K562 (cell line): ENCODE measurements at regions not wholly inside any gene's neighbourhood (a gene's known extent, or its start where the extent isn't known, plus 50 kb on each side); places are given as distances from the start of the nearest gene placed in this dataset.

Source experiments
- ATAC-seq: fragments of 200-7000 bp; cut with Tn5 transposase; 3 replicates; pipeline ENCODE4 v1.9.1; 2020; ENCODE audit warnings: moderate library complexity
- BruUV-seq: library from RNA; stranded (reverse); fragments of 400-500 nt; replicated peaks from 2 replicates; lab custom pipeline; 2021; lab: Mats Ljungman, UMichigan
- CTCF ChIA-PET: fragments of 300-600 bp; formaldehyde crosslinking; extraction: SDS; loops from one replicate; lab custom pipeline; 2021; ENCODE audit warnings: low intra/inter-chr PET ratio; lab: Yijun Ruan, JAX
- POLR2A ChIA-PET: fragments of 300-600, 350-650 bp; sonication (Branson Sonifier 250); formaldehyde crosslinking; extraction: SDS; loops from one replicate; lab custom pipeline; 2021; ENCODE audit warnings: antibody characterized with exemption, inconsistent platforms; lab: Yijun Ruan, JAX
- DNase-seq, 4 experiments: peaks; one replicate each; pipeline versions ENCODE4 v3.0.0 to v3.0.0-alpha.2; 2011 to 2018; ENCODE audit warnings: low spot score in 3 of 4, mixed read lengths in 3 of 4; ENCODE audit errors: extremely low read depth in 1 of 4
- FAIRE-seq: peaks from 2 replicates; lab custom pipeline; 2011; peaks lifted over from hg19 to GRCh38; lab: Jason Lieb, UNC
- H2AFZ ChIP-seq: 2 replicates; pipeline ENCODE4 v1.6.0; 2011; ENCODE audit warnings: low read depth, low read length, control low read depth, inconsistent platforms
- H3K27ac ChIP-seq: fragments of 200-600 bp; 3 replicates; pipeline ENCODE4 v1.8.0; 2011; ENCODE audit warnings: low read depth, mild to moderate bottlenecking, control low read depth, inconsistent platforms, low read length, moderate library complexity, mixed read lengths; ENCODE audit errors: extremely low read depth
- H3K27me3 ChIP-seq, 2 experiments: fragments of 300-600 bp in 1 of 2; 2 replicates in 1 of 2; 3 replicates in 1 of 2; pipeline versions ENCODE4 v1.6.0 to v1.8.0; 2011; ENCODE audit warnings: inconsistent platforms in 2 of 2, low read length in 2 of 2, mild to moderate bottlenecking in 1 of 2, mixed read lengths in 1 of 2, moderate library complexity in 1 of 2; ENCODE audit not compliant: control insufficient read depth in 2 of 2, insufficient read depth in 2 of 2
- H3K36me3 ChIP-seq: fragments of 300-600 bp; 3 replicates; pipeline ENCODE4 v1.8.0; 2011; ENCODE audit warnings: mild to moderate bottlenecking, low read length, inconsistent platforms; ENCODE audit not compliant: control insufficient read depth, insufficient read depth
- H3K4me1 ChIP-seq, 2 experiments: fragments of 200-600 bp in 1 of 2; replicated peaks in 1 of 2; 2 replicates in 1 of 2; 3 replicates in 1 of 2; pipeline versions ENCODE4 v1.5.1 to v1.8.0; 2011; ENCODE audit warnings: inconsistent platforms in 2 of 2, low read length in 2 of 2, mild to moderate bottlenecking in 1 of 2, mixed read lengths in 1 of 2, moderate library complexity in 1 of 2; ENCODE audit not compliant: control insufficient read depth in 2 of 2, insufficient read depth in 2 of 2
- H3K4me2 ChIP-seq: 2 replicates; pipeline ENCODE4 v1.6.1; 2011; ENCODE audit warnings: low read length, control low read depth, inconsistent platforms, mixed read lengths; ENCODE audit not compliant: insufficient read depth
- H3K4me3 ChIP-seq: fragments of 200-600 bp; sonication (generic), shearing (Covaris generic); 2 replicates; pipeline ENCODE4 v1.5.1; 2016; ENCODE audit warnings: control low read depth, inconsistent platforms
- H3K79me2 ChIP-seq: fragments of 200-600 bp; 3 replicates; pipeline ENCODE4 v1.8.0; 2011; ENCODE audit warnings: low read length, inconsistent platforms; ENCODE audit not compliant: control insufficient read depth, insufficient read depth
- H3K9ac ChIP-seq, 2 experiments: 2 replicates each; pipeline versions ENCODE4 v1.6.0 to v1.6.1; 2011; ENCODE audit warnings: low read depth in 2 of 2, low read length in 2 of 2, control low read depth in 1 of 2, inconsistent platforms in 1 of 2, mild to moderate bottlenecking in 1 of 2, mixed read lengths in 1 of 2; ENCODE audit not compliant: insufficient read depth in 1 of 2
- H3K9me1 ChIP-seq: one replicate; pipeline ENCODE4 v1.6.0; 2011; ENCODE audit warnings: inconsistent platforms, mild to moderate bottlenecking, low read length, moderate library complexity; ENCODE audit not compliant: control insufficient read depth, insufficient read depth
- H3K9me3 ChIP-seq: replicated peaks from 2 replicates; pipeline ENCODE4 v1.5.1; 2011; ENCODE audit warnings: low read depth, low read length, inconsistent platforms; ENCODE audit not compliant: control insufficient read depth, insufficient read depth
- H4K20me1 ChIP-seq: replicated peaks from 2 replicates; pipeline ENCODE4 v1.6.1; 2011; ENCODE audit warnings: low read length, inconsistent platforms, mixed read lengths; ENCODE audit not compliant: control insufficient read depth, insufficient read depth
- ATF6 ChIP-seq: sonication (generic); formaldehyde crosslinking; IDR thresholded peaks from 2 replicates; pipeline ENCODE4 v1.4.0; 2020; ENCODE audit warnings: mild to moderate bottlenecking, missing genetic modification reagents
- KDM1A ChIP-seq, 2 experiments: fragments of 450-650 bp; IDR thresholded peaks; 2 replicates each; pipeline ENCODE4 v1.6.1; 2016; ENCODE audit warnings: mild to moderate bottlenecking in 2 of 2
- MAZ ChIP-seq, 2 experiments: fragments of 450-650 bp in 1 of 2; sonication (generic) in 1 of 2; formaldehyde crosslinking; IDR thresholded peaks in 1 of 2; conservative IDR thresholded peaks in 1 of 2; 2 replicates each; pipeline versions ENCODE4 v1.4.0 to v1.5.0; 2020; ENCODE audit warnings: mild to moderate bottlenecking in 1 of 2, missing genetic modification reagents in 1 of 2
- MCM7 ChIP-seq, 2 experiments: fragments of 450-650 bp; IDR thresholded peaks; 2 replicates each; pipeline ENCODE4 v1.6.1; 2016 to 2018
- SETDB1 ChIP-seq: IDR thresholded peaks from one replicate; pipeline ENCODE4 v1.6.1; 2012; ENCODE audit warnings: low read length, control low read depth, inconsistent platforms
- WGBS: fragments of 100-300 bp; shearing (Covaris generic); methylation state at CpG from one replicate; pipeline ENCODE4 v1.1.6; 2016; ENCODE audit warnings: low coverage, mixed read lengths; ENCODE audit not compliant: insufficient coverage; ENCODE audit errors: missing lambda C conversion rate; 5-methylcytosine and 5-hydroxymethylcytosine counted together
- in situ Hi-C: fragments of 300-500 bp; cut with MboI; formaldehyde crosslinking; loops from 4 replicates; pipeline ENCODE4 v1.15.0; 2018; ENCODE audit warnings: inconsistent platforms, mixed read lengths
- intact Hi-C: fragments of 100-400 bp; cut with micrococcal nuclease; formaldehyde crosslinking; loops from 2 replicates; pipeline ENCODE4 v1.14.2; 2022

GRCh38 chr6:169343886-169344749 lies 90.5 kb upstream of the THBS2 start:
- no peaks in the 10 kb centered on the region for H3K79me2 ChIP-seq
- no peak overlapping the region for H3K4me3 ChIP-seq
- POLR2A ChIA-PET, result interaction anchor here (0.6 kb wide), 1 partner anchor 11 kb away, joined by 3 read pairs; no protein-coding TSS in a partner anchor
- H3K9ac ChIP-seq, result no peak overlapping the region
- H3K9me3 ChIP-seq, result no peaks in the 10 kb centered on the region
- intact Hi-C loops (no loop called here), in situ Hi-C loops (no loop called here)
- no peaks in the 10 kb centered on the region for H3K9me1 ChIP-seq
- no TSS peak for BruUV-seq
- peaks cover 0 to 4% of the 10 kb centered on the region in 2 experiments; a peak in 3 of 5 replicates for H3K4me1 ChIP-seq
- H4K20me1 ChIP-seq, result no peaks in the 10 kb centered on the region
- H2AFZ ChIP-seq, result no peak overlapping the region
- no peak for TF ChIP-seq KDM1A (IDR thresholded peaks at IDR 0.05)
- no peak for TF ChIP-seq SETDB1
- no peak for TF ChIP-seq MCM7 (IDR thresholded peaks at IDR 0.05)
- no peak for TF ChIP-seq ATF6 (CRISPR knock-in tag)
- TF ChIP-seq MAZ (CRISPR knock-in tag; conservative IDR thresholded peaks at IDR 0.05 in 1 of 2, IDR thresholded peaks at IDR 0.05 in 1 of 2), result no peak
- ATAC-seq, result no peak
- H3K27me3 ChIP-seq, result peaks cover 17 to 27% of the 10 kb centered on the region in 2 experiments
- H3K36me3 ChIP-seq, result no peaks in the 10 kb centered on the region
- no peak overlapping the region for H3K4me2 ChIP-seq
- DNase-seq, result no peak
- H3K27ac ChIP-seq, result no peak overlapping the region
- FAIRE-seq, result no peak
- 10% methylated on average over 13 of the region's 13 CpGs for WGBS
- CTCF ChIA-PET, result no interaction called here
